Activated T-cell treated with anti-CD3 and anti-CD28 coated beads, Interleukin-2, amount 50 U/mL, for 24 hours (primary cell): ENCODE measurements at regions not wholly inside any gene's neighbourhood (a gene's known extent, or its start where the extent isn't known, plus 50 kb on each side); places are given as distances from the start of the nearest gene placed in this dataset.
"Not testable (repeated sequence)": the region's sequence is repeated elsewhere in the genome, so short reads cannot be mapped to it uniquely, and the experiment has no call there.

ENCODE experiments used
- DNase-seq: peaks from one replicate; pipeline ENCODE4 v3.0.0-alpha.2; 2020
- H3K27ac Mint-ChIP-seq: 2 replicates; pipeline ENCODE4 v1.8.0; 2020; ENCODE audit warnings: mild to moderate bottlenecking, mixed read lengths
- H3K27me3 Mint-ChIP-seq: 2 replicates; pipeline ENCODE4 v1.8.0; 2020; ENCODE audit warnings: mixed read lengths
- H3K36me3 Mint-ChIP-seq: 2 replicates; pipeline ENCODE4 v1.8.0; 2020; ENCODE audit warnings: low read depth, mixed read lengths
- H3K4me1 Mint-ChIP-seq: 2 replicates; pipeline ENCODE4 v1.8.0; 2020; ENCODE audit warnings: low read depth, mixed read lengths
- H3K4me3 Mint-ChIP-seq: 2 replicates; pipeline ENCODE4 v1.8.0; 2020; ENCODE audit warnings: mild to moderate bottlenecking, moderate library complexity, mixed read lengths
- H3K9me3 Mint-ChIP-seq: 2 replicates; pipeline ENCODE4 v1.8.0; 2020; ENCODE audit warnings: mixed read lengths

GRCh38 chr6:12538881-12539357, 177.6 kb upstream of the PHACTR1 start:
- no peak for DNase-seq
- no peak overlapping the region for H3K4me3 Mint-ChIP-seq
- no peak overlapping the region for H3K27ac Mint-ChIP-seq
- H3K9me3 Mint-ChIP-seq, result peaks cover 4% of the 10 kb centered on the region
- H3K27me3 Mint-ChIP-seq, result peaks cover 13% of the 10 kb centered on the region
- H3K36me3 Mint-ChIP-seq, result no peaks in the 10 kb centered on the region
- no peaks in the 10 kb centered on the region for H3K4me1 Mint-ChIP-seq

DNA sequence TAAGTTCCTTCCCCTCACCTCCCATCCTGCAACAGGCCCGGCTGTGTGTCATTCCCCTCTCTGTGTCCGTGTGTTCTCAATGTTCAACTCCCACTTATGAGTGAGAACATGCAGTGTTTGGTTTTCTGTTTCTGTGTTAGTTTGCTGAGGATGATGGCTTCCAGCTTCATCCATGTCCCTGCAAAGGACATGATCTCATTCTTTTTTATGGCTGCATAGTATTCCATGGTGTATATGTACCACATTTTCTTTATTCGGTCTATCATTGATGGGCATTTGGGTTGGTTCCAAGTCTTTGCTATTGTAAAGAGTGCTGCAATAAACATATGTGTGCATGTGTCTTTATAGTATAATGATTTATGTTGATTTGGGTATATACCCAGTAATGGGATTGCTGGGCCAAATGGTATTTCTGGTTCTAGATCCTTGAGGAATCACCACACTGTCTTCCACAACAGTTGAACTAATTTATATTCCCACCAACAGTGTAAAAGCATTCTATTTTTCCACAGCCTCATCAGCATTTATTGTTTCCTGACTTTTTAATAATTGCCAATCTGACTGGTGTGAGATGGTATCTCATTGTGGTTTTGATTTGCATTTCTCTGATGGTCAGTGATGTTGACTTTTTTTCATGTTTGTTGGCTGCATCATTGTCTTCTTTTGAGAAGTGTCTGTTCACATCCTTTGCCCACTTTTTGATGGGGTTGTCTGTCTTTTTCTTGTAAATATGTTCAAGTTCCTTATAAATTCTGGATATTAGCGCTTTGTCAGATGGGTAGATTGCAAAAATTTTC, 174.1 kb upstream of the PHACTR1 start:
- not testable (repeated sequence) for H3K4me3 Mint-ChIP-seq, H3K36me3 Mint-ChIP-seq, H3K4me1 Mint-ChIP-seq, H3K27ac Mint-ChIP-seq, H3K9me3 Mint-ChIP-seq, DNase-seq
- H3K27me3 Mint-ChIP-seq, result peaks cover 20% of the 10 kb centered on the region

GRCh38 chr6:12543953-12544352, 172.6 kb upstream of the PHACTR1 start:
- no peak for DNase-seq
- peaks cover 5% of the 10 kb centered on the region for H3K9me3 Mint-ChIP-seq

DNA sequence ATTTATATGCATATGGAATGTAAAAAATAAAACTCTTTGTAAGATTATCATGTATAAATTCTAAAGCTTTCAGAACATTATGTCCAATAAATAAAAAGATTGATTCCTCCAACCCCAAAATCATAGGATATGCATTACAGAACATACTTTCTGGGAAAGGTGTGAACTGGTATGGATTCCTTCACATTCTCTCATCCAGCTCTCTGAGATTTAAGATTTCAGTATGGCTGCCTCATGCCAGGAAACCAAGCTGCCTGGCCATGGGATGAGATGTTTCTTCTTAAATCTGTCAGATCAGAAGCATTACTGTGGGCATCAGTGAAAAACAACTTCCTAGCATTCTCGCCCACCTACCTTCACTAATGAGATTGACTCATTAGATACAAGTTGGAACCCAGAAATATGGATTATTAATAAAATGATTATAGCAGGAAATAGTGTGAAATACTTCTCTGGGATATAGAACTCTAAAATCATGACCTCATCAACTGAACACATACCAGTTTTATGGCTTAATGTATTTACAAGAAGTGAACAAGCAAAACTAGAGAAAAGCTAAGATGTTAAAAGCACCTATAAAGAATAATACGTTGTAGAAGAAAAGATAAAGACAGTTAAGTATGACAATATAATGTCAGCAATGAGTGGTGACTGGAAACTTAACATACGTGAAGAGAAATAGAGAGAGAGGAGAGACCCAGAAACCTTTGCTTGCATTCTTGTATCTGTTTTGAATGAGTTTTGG, 171.6 kb upstream of the PHACTR1 start:
- H3K27me3 Mint-ChIP-seq, result peaks cover 28% of the 10 kb centered on the region
- H3K27ac Mint-ChIP-seq, result no peak overlapping the region
- H3K4me3 Mint-ChIP-seq, result no peak overlapping the region
- peaks cover 5% of the 10 kb centered on the region for H3K9me3 Mint-ChIP-seq
- H3K36me3 Mint-ChIP-seq, result no peaks in the 10 kb centered on the region
- no peak for DNase-seq
- no peaks in the 10 kb centered on the region for H3K4me1 Mint-ChIP-seq

More at GRCh38 chr6:12543953-12544352, 172.6 kb upstream of the PHACTR1 start:
- Mint-ChIP-seq H3K27me3 (peaks cover 26% of the 10 kb centered on the region), H3K36me3 (no peaks in the 10 kb centered on the region), H3K27ac (no peak overlapping the region), H3K4me1 (no peaks in the 10 kb centered on the region), H3K4me3 (no peak overlapping the region)

- no peaks in the 10 kb centered on the region for H3K36me3 Mint-ChIP-seq
- H3K27ac Mint-ChIP-seq, result no peak overlapping the region
- no peak for DNase-seq
- H3K4me1 Mint-ChIP-seq, result no peaks in the 10 kb centered on the region
- H3K4me3 Mint-ChIP-seq, result no peak overlapping the region
- peaks cover 5% of the 10 kb centered on the region for H3K9me3 Mint-ChIP-seq
- H3K27me3 Mint-ChIP-seq, result peaks cover 28% of the 10 kb centered on the region
These were observed 170.8 kb upstream of the PHACTR1 start for GRCh38 chr6:12545619-12546409.

DNA sequence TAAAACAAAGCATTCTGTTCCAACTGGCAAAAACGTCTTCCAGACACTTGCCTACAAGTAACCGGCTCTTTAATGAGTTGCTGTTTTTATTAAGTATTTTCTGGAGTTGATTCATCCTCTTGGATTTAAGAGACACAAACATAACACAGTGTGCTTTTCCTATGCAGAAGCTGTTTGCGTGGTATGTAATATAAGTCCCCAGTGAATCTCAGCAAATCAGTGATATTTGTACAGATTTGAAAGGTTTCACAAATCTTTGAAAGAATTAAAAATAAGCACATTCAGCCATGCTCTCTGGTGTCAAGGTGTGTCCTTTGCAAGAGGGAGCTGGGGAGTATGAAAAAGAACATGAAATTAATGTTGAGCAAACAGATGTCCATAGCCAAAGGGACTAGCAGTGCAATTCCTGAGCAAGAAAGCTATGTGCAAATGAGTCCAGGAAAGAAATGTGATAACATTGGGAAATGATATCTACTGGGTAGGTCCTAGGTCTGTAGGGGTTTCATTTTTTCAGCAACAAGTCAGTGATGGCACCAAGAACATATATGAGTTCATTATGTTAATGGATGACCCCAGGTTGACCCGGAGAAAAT, 170.1 kb upstream of the PHACTR1 start:
- Mint-ChIP-seq H3K4me3 (no peak overlapping the region), H3K9me3 (peaks cover 5% of the 10 kb centered on the region), H3K27ac (no peak overlapping the region), H3K4me1 (no peaks in the 10 kb centered on the region), H3K36me3 (no peaks in the 10 kb centered on the region), H3K27me3 (peaks cover 32% of the 10 kb centered on the region)
- no peak for DNase-seq

GRCh38 chr6:12548526-12548925, 168.0 kb upstream of the PHACTR1 start:
- H3K27me3 Mint-ChIP-seq, result peaks cover 32% of the 10 kb centered on the region
- H3K9me3 Mint-ChIP-seq, result peaks cover 2% of the 10 kb centered on the region
- H3K4me3 Mint-ChIP-seq, result no peak overlapping the region
- DNase-seq, result no peak
- H3K4me1 Mint-ChIP-seq, result no peaks in the 10 kb centered on the region
- H3K27ac Mint-ChIP-seq, result no peak overlapping the region
- no peaks in the 10 kb centered on the region for H3K36me3 Mint-ChIP-seq

GRCh38 chr6:12549445-12549844, 167.1 kb upstream of the PHACTR1 start:
- not testable (repeated sequence) for H3K27ac Mint-ChIP-seq, DNase-seq, H3K36me3 Mint-ChIP-seq, H3K9me3 Mint-ChIP-seq, H3K4me1 Mint-ChIP-seq, H3K4me3 Mint-ChIP-seq
- peaks cover 30% of the 10 kb centered on the region for H3K27me3 Mint-ChIP-seq

DNA sequence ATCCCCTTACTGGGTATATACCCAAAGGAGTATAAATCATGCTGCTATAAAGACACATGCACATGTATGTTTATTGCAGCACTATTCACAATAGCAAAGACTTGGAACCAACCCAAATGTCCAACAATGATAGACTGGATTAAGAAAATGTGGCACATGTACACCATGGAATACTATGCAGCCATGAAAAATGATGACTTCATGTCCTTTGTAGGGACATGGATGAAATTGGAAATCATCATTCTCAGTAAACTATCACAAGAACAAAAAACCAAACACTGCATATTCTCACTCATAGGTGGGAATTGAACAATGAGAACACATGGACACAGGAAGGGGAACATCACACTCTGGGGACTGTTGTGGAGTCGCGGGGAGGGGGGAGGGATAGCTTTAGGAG, 161.7 kb upstream of the PHACTR1 start:
- not testable (repeated sequence) for H3K27ac Mint-ChIP-seq, H3K4me3 Mint-ChIP-seq, H3K9me3 Mint-ChIP-seq

GRCh38 chr6:12555267-12555666, 161.3 kb upstream of the PHACTR1 start:
- peaks cover 2% of the 10 kb centered on the region for H3K9me3 Mint-ChIP-seq
- no peaks in the 10 kb centered on the region for H3K4me1 Mint-ChIP-seq
- no peaks in the 10 kb centered on the region for H3K36me3 Mint-ChIP-seq
- H3K27me3 Mint-ChIP-seq, result peaks cover 10% of the 10 kb centered on the region
- H3K4me3 Mint-ChIP-seq, result no peak overlapping the region
- DNase-seq, result no peak
- no peak overlapping the region for H3K27ac Mint-ChIP-seq

More for the DNA sequence above, 161.7 kb upstream of the PHACTR1 start:
- H3K36me3 Mint-ChIP-seq, H3K4me1 Mint-ChIP-seq, DNase-seq, H3K27me3 Mint-ChIP-seq: not testable (repeated sequence)

DNA sequence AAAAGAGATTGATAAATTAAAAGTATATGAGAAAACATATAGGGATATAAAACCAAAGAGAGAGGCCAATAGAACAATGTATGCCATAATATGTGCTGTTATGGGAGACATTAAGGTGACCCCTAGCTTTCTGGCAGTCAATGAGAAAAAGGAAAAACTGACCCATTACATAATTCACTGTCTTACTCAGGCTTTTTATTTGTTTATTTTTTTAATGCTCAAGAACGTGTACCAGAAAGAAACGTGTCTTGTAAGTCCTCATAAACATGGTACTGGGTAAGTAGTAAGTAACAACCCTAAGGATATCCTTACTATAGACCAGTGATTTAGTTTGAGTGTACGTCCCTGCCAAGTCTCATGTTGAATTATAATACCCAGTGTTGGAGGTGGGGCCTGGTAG, 160.8 kb upstream of the PHACTR1 start:
- H3K4me3 Mint-ChIP-seq, result no peak overlapping the region

GRCh38 chr6:12557765-12558164, 158.8 kb upstream of the PHACTR1 start:
- Mint-ChIP-seq H3K4me3 (no peak overlapping the region), H3K27me3 (peaks cover 8% of the 10 kb centered on the region), H3K36me3 (no peaks in the 10 kb centered on the region), H3K9me3 (peaks cover 11% of the 10 kb centered on the region), H3K4me1 (no peaks in the 10 kb centered on the region), H3K27ac (no peak overlapping the region)
- no peak for DNase-seq

More for the DNA sequence above, 160.8 kb upstream of the PHACTR1 start:
- Mint-ChIP-seq H3K27ac (no peak overlapping the region), H3K4me1 (no peaks in the 10 kb centered on the region), H3K27me3 (peaks cover 10% of the 10 kb centered on the region), H3K36me3 (no peaks in the 10 kb centered on the region), H3K9me3 (peaks cover 5% of the 10 kb centered on the region)
- no peak for DNase-seq

GRCh38 chr6:12560315-12560714, 156.3 kb upstream of the PHACTR1 start:
- H3K4me1 Mint-ChIP-seq, result no peaks in the 10 kb centered on the region
- H3K36me3 Mint-ChIP-seq, result no peaks in the 10 kb centered on the region
- no peak for DNase-seq
- H3K27ac Mint-ChIP-seq, result no peak overlapping the region
- peaks cover 11% of the 10 kb centered on the region for H3K9me3 Mint-ChIP-seq
- peaks cover 8% of the 10 kb centered on the region for H3K27me3 Mint-ChIP-seq
- H3K4me3 Mint-ChIP-seq, result no peak overlapping the region

GRCh38 chr6:12566618-12567123, 149.9 kb upstream of the PHACTR1 start:
- no peak overlapping the region for H3K4me3 Mint-ChIP-seq
- H3K27ac Mint-ChIP-seq, result no peak overlapping the region
- no peak for DNase-seq
- H3K27me3 Mint-ChIP-seq, result peaks cover 1% of the 10 kb centered on the region
- H3K36me3 Mint-ChIP-seq, result no peaks in the 10 kb centered on the region
- H3K4me1 Mint-ChIP-seq, result no peaks in the 10 kb centered on the region
- H3K9me3 Mint-ChIP-seq, result no peaks in the 10 kb centered on the region
